Mucosa of descending colon (tissue), 3 donors: ENCODE measurements at regions not wholly inside any gene's neighbourhood (a gene's known extent, or its start where the extent isn't known, plus 50 kb on each side); places are given as distances from the start of the nearest gene placed in this dataset.

Experiments used
- ATAC-seq: fragments of 200-7000 bp; cut with Tn5 transposase; one replicate; pipeline ENCODE4 v1.9.1; 2020; ENCODE audit warnings: mild to moderate bottlenecking, moderate library complexity
- DNase-seq, 3 donors: peaks; one replicate each; pipeline ENCODE4 v3.0.0-alpha.2; 2020
- H3K36me3 ChIP-seq: fragments of 200-600 bp; one replicate; pipeline ENCODE4 v1.8.0; 2021; ENCODE audit warnings: low read depth, mild to moderate bottlenecking
- H3K4me1 ChIP-seq: fragments of 200-600 bp; one replicate; pipeline ENCODE4 v1.8.0; 2021; ENCODE audit warnings: low read depth, mild to moderate bottlenecking
- H3K4me3 ChIP-seq: fragments of 200-600 bp; one replicate; pipeline ENCODE4 v1.8.0; 2021; ENCODE audit warnings: mild to moderate bottlenecking
- H3K9me3 ChIP-seq: fragments of 200-600 bp; one replicate; pipeline ENCODE4 v1.8.0; 2021; ENCODE audit warnings: mild to moderate bottlenecking
- intact Hi-C, 2 donors: fragments of 100-400 bp; cut with DNase I in 1 of 2; cut with micrococcal nuclease in 1 of 2; formaldehyde crosslinking; loops; one replicate each; pipeline versions ENCODE4 v1.11.0 to v1.11.1; 2022; cut with DNase I, micrococcal nuclease
- TF ChIP-seq, protein P1 (sequence below): fragments of 200-600 bp; IDR thresholded peaks from one replicate; pipeline ENCODE4 v1.8.0; 2022; ENCODE audit warnings: antibody characterized with exemption, mild to moderate bottlenecking
- donor health status: DM: no; HTN: no; CAD: no; lungs with moderate emphysema.
- donor health status: DM: no; HTN: no; CAD: no.
- donor health status: DM: no; HTN: yes; CAD: no.

DNA sequence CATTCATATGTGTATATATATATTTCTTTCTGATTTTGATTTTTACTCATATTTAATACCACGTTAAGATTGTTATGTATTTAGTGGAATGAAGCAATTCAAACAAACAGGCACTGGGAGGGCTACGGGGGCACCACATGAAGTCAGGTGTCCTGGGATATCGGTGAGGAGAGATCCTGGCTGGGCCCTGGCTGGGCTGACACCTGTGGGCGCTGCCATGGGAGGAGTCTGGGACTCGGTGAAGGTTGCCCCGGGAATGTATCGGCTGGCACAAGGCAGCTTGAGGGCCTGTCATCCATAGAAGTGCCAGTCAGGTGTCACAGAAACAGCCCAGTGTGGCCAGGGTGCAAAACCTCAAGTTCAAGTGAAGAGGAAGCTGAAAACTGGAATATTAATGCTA, 766.9 kb upstream of the ARPP21 start:
- ATAC-seq (no peak), DNase-seq (no peak)
- Histone ChIP-seq H3K36me3 (no peaks in the 10 kb centered on the region), H3K4me3 (no peak overlapping the region), H3K9me3 (no peaks in the 10 kb centered on the region), H3K4me1 (no peaks in the 10 kb centered on the region)
- TF ChIP-seq, protein P1, sequence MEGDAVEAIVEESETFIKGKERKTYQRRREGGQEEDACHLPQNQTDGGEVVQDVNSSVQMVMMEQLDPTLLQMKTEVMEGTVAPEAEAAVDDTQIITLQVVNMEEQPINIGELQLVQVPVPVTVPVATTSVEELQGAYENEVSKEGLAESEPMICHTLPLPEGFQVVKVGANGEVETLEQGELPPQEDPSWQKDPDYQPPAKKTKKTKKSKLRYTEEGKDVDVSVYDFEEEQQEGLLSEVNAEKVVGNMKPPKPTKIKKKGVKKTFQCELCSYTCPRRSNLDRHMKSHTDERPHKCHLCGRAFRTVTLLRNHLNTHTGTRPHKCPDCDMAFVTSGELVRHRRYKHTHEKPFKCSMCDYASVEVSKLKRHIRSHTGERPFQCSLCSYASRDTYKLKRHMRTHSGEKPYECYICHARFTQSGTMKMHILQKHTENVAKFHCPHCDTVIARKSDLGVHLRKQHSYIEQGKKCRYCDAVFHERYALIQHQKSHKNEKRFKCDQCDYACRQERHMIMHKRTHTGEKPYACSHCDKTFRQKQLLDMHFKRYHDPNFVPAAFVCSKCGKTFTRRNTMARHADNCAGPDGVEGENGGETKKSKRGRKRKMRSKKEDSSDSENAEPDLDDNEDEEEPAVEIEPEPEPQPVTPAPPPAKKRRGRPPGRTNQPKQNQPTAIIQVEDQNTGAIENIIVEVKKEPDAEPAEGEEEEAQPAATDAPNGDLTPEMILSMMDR: no peak
- intact Hi-C loops: no loop called here

DNA sequence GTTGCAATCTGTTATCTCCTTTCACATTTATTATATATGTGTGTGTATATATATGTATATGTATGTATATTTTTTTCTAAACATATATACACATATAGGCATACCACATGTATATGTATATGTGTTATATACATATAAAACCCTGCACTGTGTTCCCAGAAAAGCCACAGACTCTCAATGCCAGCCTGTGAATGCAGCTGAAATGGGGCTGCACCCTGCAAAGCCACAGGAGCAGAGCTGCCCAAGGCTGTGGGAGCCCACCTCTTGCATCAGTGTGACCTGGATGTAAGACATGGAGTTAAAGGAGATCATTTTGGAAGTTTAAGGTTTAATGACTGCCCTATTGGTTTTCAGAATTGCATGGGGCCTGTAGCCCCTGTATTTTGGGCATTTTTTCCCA, 762.3 kb upstream of the ARPP21 start:
- Histone ChIP-seq H3K4me3 (no peak overlapping the region), H3K9me3 (no peaks in the 10 kb centered on the region), H3K4me1 (no peaks in the 10 kb centered on the region), H3K36me3 (no peaks in the 10 kb centered on the region)
- DNase-seq: no peak
- TF ChIP-seq, protein P1: no peak
- intact Hi-C loops: no loop called here
- no peak for ATAC-seq

DNA sequence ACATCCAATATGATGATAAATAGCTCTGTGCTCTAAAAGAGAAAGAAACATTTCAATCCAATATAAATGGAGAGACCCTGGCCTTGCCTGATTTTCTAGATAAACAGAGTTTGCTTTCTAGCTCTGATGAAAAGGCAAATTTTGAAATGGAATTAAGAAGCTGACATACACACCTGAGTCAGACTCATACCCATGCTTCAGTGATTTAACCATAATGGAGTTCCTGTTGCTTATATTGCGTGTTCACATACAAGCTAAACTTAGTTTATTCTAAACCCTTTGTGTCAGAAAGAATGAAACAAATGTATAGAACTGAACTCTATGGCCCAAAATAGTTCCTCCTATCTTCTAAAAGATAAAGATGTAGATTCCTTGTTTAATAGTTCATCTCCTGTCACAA, 760.8 kb upstream of the ARPP21 start:
- ATAC-seq: no peak
- intact Hi-C loops: no loop called here

DNA sequence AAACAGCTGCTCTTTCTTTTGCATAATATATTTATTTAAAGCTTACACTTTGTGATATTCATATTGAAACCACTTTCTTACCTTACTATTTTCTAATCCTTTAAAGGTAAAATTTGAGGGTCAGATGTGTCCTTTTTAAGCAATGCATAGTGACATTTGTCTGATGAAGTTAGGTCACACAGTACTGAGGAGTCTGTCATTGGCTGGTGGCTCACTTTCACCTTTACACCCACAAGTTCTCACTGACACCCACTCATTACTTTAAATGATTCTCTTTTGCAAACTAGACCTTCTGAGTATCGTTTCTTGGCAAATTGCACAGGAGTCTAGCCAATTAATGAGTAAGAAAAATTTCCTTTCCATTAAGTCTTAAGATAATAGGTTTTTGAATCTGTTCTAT, 758.3 kb upstream of the ARPP21 start:
- DNase-seq (no peak), ATAC-seq (no peak)
- Histone ChIP-seq H3K36me3 (no peaks in the 10 kb centered on the region), H3K4me3 (no peak overlapping the region), H3K9me3 (no peaks in the 10 kb centered on the region), H3K4me1 (no peaks in the 10 kb centered on the region)
- intact Hi-C loops: no loop called here
- TF ChIP-seq, protein P1: no peak

More for the DNA sequence above, 760.8 kb upstream of the ARPP21 start:
- TF ChIP-seq, protein P1: no peak
- Histone ChIP-seq H3K4me1 (no peaks in the 10 kb centered on the region), H3K36me3 (no peaks in the 10 kb centered on the region), H3K4me3 (no peak overlapping the region), H3K9me3 (no peaks in the 10 kb centered on the region)
- DNase-seq: no peak

DNA sequence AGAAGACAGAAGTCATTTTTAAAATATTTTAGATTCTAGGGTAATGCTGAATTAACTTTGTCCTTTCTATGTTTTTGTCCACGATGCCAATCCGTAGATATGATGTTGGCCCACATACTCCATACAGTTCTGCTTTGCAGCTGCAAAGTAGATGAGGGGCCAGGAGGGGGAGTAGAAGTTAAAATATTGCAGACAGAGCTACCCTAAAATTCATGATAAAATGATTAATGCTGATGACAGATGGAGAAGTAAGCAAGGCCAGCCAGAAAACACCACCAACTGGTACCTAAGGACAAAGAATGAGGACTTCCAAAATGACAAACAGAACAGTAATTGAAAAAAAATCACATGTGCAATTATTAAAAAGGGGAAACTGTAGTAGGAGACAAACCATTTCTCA, 756.6 kb upstream of the ARPP21 start:
- no peaks in the 10 kb centered on the region for H3K36me3 ChIP-seq
- ATAC-seq (no peak), DNase-seq (no peak)
- intact Hi-C loops: no loop called here
- no peaks in the 10 kb centered on the region for H3K9me3 ChIP-seq
- H3K4me3 ChIP-seq: no peak overlapping the region
- no peaks in the 10 kb centered on the region for H3K4me1 ChIP-seq
- TF ChIP-seq, protein P1: no peak

DNA sequence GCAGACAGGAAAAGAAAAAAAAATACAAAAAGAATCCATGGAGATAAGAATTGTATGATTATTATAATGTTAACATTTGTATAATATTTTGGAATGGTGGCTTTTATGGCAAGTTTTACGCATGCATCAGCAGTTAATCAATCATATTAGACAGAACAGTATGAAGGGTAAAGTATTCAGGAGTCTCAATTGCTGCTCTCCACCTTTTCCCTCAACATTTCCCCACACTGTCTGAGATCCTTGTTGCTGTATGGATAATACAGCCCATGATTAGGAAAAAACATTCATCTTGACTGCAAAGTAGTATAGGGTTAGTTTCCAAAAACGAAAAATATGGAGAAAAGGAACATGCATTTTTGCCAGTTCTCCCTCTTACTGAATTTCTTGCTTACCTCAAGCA, 755.3 kb upstream of the ARPP21 start:
- DNase-seq (no peak), ATAC-seq (no peak)
- Histone ChIP-seq H3K36me3 (no peaks in the 10 kb centered on the region), H3K9me3 (no peaks in the 10 kb centered on the region), H3K4me1 (no peaks in the 10 kb centered on the region), H3K4me3 (no peak overlapping the region)
- intact Hi-C loops: no loop called here
- TF ChIP-seq, protein P1: no peak
